HL-60 (cell line): ENCODE measurements at regions not wholly inside any gene's neighbourhood (a gene's known extent, or its start where the extent isn't known, plus 50 kb on each side); places are given as distances from the start of the nearest gene placed in this dataset.

Experiments used
- GABPA ChIP-seq: IDR thresholded peaks from 2 replicates; pipeline ENCODE4 v1.6.1; 2012; ENCODE audit warnings: low read depth
- POLR2AphosphoS5 ChIP-seq: IDR thresholded peaks from 2 replicates; pipeline ENCODE4 v1.6.1; 2012; ENCODE audit warnings: low read depth
- TF ChIP-seq, protein P1 (sequence below): IDR thresholded peaks from one replicate; pipeline ENCODE4 v1.5.1; 2011; ENCODE audit warnings: low read length, control low read depth, inconsistent platforms; ENCODE audit not compliant: insufficient read depth

DNA sequence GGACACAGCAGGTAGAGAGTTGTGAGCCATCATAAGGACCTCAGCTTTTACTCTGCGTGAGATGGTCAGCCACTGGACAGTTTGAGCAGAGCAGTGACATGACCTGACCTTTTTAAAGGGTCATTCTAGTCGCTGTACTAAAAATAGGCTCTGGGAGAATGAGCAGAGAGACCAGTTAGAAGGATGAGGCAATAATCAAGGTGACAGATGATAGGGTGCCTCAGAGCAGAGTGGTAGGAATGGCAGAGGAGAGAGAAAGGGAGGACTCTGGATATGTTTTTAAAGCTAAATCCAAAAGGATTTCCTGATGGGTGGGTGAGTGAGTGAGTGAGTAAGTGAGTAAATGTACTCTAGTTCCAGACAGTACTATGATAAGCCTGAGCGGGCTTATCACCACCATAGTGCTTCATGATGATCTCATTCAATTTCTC, 83.6 kb upstream of the ARHGAP5 start:
- TF ChIP-seq, protein P1, sequence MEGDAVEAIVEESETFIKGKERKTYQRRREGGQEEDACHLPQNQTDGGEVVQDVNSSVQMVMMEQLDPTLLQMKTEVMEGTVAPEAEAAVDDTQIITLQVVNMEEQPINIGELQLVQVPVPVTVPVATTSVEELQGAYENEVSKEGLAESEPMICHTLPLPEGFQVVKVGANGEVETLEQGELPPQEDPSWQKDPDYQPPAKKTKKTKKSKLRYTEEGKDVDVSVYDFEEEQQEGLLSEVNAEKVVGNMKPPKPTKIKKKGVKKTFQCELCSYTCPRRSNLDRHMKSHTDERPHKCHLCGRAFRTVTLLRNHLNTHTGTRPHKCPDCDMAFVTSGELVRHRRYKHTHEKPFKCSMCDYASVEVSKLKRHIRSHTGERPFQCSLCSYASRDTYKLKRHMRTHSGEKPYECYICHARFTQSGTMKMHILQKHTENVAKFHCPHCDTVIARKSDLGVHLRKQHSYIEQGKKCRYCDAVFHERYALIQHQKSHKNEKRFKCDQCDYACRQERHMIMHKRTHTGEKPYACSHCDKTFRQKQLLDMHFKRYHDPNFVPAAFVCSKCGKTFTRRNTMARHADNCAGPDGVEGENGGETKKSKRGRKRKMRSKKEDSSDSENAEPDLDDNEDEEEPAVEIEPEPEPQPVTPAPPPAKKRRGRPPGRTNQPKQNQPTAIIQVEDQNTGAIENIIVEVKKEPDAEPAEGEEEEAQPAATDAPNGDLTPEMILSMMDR = no peak
- TF ChIP-seq POLR2AphosphoS5 = no peak
- no peak for TF ChIP-seq GABPA
